ENCODE measurements at regions not wholly inside any gene's neighbourhood (a gene's known extent, or its start where the extent isn't known, plus 50 kb on each side); places are given as distances from the start of the nearest gene placed in this dataset.

DNA sequence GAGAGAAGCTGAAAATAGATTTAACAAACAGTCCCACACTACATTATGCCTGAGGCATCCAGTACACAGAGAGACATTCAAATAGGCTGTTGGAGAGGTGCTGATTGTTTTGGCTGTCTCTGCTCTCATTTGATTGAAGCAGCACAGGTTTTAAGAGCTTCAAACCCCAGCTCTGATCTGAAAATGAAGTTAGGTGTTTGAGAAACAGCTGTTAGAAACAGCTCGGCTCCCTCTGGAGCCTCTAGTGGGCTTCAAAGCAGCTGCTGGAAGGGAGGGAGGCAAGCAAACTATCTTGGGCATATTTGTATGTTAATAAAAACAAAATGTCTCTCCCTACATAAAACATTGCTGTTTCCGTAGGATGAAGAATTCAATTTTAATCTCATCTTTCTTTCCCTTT is 607.3 kb upstream of the GOT2 start:
- TF ChIP-seq, protein P1, sequence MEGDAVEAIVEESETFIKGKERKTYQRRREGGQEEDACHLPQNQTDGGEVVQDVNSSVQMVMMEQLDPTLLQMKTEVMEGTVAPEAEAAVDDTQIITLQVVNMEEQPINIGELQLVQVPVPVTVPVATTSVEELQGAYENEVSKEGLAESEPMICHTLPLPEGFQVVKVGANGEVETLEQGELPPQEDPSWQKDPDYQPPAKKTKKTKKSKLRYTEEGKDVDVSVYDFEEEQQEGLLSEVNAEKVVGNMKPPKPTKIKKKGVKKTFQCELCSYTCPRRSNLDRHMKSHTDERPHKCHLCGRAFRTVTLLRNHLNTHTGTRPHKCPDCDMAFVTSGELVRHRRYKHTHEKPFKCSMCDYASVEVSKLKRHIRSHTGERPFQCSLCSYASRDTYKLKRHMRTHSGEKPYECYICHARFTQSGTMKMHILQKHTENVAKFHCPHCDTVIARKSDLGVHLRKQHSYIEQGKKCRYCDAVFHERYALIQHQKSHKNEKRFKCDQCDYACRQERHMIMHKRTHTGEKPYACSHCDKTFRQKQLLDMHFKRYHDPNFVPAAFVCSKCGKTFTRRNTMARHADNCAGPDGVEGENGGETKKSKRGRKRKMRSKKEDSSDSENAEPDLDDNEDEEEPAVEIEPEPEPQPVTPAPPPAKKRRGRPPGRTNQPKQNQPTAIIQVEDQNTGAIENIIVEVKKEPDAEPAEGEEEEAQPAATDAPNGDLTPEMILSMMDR (IDR thresholded peaks at IDR 0.05), result no peak
- TF ChIP-seq, protein P2, sequence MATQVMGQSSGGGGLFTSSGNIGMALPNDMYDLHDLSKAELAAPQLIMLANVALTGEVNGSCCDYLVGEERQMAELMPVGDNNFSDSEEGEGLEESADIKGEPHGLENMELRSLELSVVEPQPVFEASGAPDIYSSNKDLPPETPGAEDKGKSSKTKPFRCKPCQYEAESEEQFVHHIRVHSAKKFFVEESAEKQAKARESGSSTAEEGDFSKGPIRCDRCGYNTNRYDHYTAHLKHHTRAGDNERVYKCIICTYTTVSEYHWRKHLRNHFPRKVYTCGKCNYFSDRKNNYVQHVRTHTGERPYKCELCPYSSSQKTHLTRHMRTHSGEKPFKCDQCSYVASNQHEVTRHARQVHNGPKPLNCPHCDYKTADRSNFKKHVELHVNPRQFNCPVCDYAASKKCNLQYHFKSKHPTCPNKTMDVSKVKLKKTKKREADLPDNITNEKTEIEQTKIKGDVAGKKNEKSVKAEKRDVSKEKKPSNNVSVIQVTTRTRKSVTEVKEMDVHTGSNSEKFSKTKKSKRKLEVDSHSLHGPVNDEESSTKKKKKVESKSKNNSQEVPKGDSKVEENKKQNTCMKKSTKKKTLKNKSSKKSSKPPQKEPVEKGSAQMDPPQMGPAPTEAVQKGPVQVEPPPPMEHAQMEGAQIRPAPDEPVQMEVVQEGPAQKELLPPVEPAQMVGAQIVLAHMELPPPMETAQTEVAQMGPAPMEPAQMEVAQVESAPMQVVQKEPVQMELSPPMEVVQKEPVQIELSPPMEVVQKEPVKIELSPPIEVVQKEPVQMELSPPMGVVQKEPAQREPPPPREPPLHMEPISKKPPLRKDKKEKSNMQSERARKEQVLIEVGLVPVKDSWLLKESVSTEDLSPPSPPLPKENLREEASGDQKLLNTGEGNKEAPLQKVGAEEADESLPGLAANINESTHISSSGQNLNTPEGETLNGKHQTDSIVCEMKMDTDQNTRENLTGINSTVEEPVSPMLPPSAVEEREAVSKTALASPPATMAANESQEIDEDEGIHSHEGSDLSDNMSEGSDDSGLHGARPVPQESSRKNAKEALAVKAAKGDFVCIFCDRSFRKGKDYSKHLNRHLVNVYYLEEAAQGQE (IDR thresholded peaks at IDR 0.05; ENCODE audit: insufficient read depth in 1 of 2, low read depth in 2 of 2, low read length in 1 of 2), result no peak
- TF ChIP-seq SIN3A (IDR thresholded peaks at IDR 0.05; ENCODE audit: borderline replicate concordance, insufficient read depth, low read depth, low read length) (no peak), POLR2AphosphoS5 (IDR thresholded peaks at IDR 0.05; ENCODE audit: low read depth, low read length) (no peak), TCF7L2 (IDR thresholded peaks at IDR 0.05; ENCODE audit: low read depth, low read length) (no peak)

All from Panc1 (cell line).